RWPE2 (cell line): ENCODE measurements at regions not wholly inside any gene's neighbourhood (a gene's known extent, or its start where the extent isn't known, plus 50 kb on each side); places are given as distances from the start of the nearest gene placed in this dataset.

Source experiments
- ATAC-seq: fragments of 200-7000 bp; cut with Tn5 transposase; 3 replicates; pipeline ENCODE4 v1.9.1; 2021; ENCODE audit warnings: low read depth
- DNase-seq: peaks from one replicate; pipeline ENCODE4 v3.0.0-alpha.2; 2020; ENCODE audit warnings: low spot score
- H3K27ac ChIP-seq: fragments of 450-650 bp; 2 replicates; pipeline ENCODE4 v1.5.1; 2017; ENCODE audit warnings: mild to moderate bottlenecking; ENCODE audit not compliant: poor library complexity, severe bottlenecking
- H3K27me3 ChIP-seq: fragments of 250-450 bp; sonication (Bioruptor Pico); 2 replicates; pipeline ENCODE4 v1.5.1; 2021; ENCODE audit warnings: mild to moderate bottlenecking, moderate library complexity; ENCODE audit not compliant: insufficient read depth, poor library complexity, severe bottlenecking
- H3K36me3 ChIP-seq: fragments of 250-450 bp; sonication (Bioruptor Pico); 2 replicates; pipeline ENCODE4 v1.5.1; 2020; ENCODE audit warnings: low read depth, mild to moderate bottlenecking, moderate library complexity
- H3K4me1 ChIP-seq: fragments of 250-450 bp; sonication (Bioruptor Pico); 2 replicates; pipeline ENCODE4 v1.5.1; 2021; ENCODE audit warnings: mild to moderate bottlenecking, moderate library complexity; ENCODE audit not compliant: insufficient read depth, poor library complexity, severe bottlenecking
- H3K4me3 ChIP-seq: fragments of 250-450 bp; sonication (Bioruptor Pico); 2 replicates; pipeline ENCODE4 v1.5.1; 2021; ENCODE audit warnings: mild to moderate bottlenecking, moderate library complexity; ENCODE audit not compliant: severe bottlenecking
- H3K9me3 ChIP-seq: fragments of 250-450 bp; sonication (Bioruptor Pico); 2 replicates; pipeline ENCODE4 v1.5.1; 2021; ENCODE audit warnings: mild to moderate bottlenecking, moderate library complexity; ENCODE audit not compliant: severe bottlenecking
- CTCF ChIP-seq: fragments of 450-650 bp; IDR thresholded peaks from one replicate; pipeline ENCODE4 v1.5.1; 2017; ENCODE audit warnings: mild to moderate bottlenecking, moderate library complexity; ENCODE audit not compliant: poor library complexity, severe bottlenecking

- H3K27me3 ChIP-seq: no peaks in the 10 kb centered on the region
- no peaks in the 10 kb centered on the region for H3K9me3 ChIP-seq
- ATAC-seq: no peak
- no peak for TF ChIP-seq CTCF
- H3K27ac ChIP-seq: peak overlapping the region; percentile 94
- H3K36me3 ChIP-seq: no peaks in the 10 kb centered on the region
- DNase-seq: peak; percentile 44
- peaks cover 45% of the 10 kb centered on the region for H3K4me1 ChIP-seq
- H3K4me3 ChIP-seq: no peak overlapping the region
Observed at GRCh38 chr16:85394456-85395206, 218.5 kb upstream of the GSE1 start.

- Histone ChIP-seq H3K27me3 (no peaks in the 10 kb centered on the region), H3K4me3 (no peak overlapping the region), H3K4me1 (peaks cover 39% of the 10 kb centered on the region), H3K36me3 (no peaks in the 10 kb centered on the region), H3K27ac (peak overlapping the region; percentile 94), H3K9me3 (no peaks in the 10 kb centered on the region)
- peak; percentile 98 for DNase-seq
- peak; percentile 14 for TF ChIP-seq CTCF
- ATAC-seq: peak; percentile 80
Observed at GRCh38 chr16:85395207-85395912, 217.8 kb upstream of the GSE1 start.

GRCh38 chr16:85395913-85396878 is 216.9 kb upstream of the GSE1 start:
- Histone ChIP-seq H3K4me1 (peaks cover 34% of the 10 kb centered on the region), H3K9me3 (no peaks in the 10 kb centered on the region), H3K27me3 (no peaks in the 10 kb centered on the region), H3K27ac (peak overlapping the region; percentile 94), H3K36me3 (no peaks in the 10 kb centered on the region), H3K4me3 (no peak overlapping the region)
- ATAC-seq (peak; percentile 70), DNase-seq (peak; percentile 87)
- TF ChIP-seq CTCF: no peak

GRCh38 chr16:85396879-85397871 is 215.9 kb upstream of the GSE1 start:
- TF ChIP-seq CTCF: peak; percentile 35
- H3K4me3 ChIP-seq: no peak overlapping the region
- peaks cover 29% of the 10 kb centered on the region for H3K4me1 ChIP-seq
- H3K9me3 ChIP-seq: no peaks in the 10 kb centered on the region
- H3K27ac ChIP-seq: peak overlapping the region; percentile 94
- no peaks in the 10 kb centered on the region for H3K36me3 ChIP-seq
- no peaks in the 10 kb centered on the region for H3K27me3 ChIP-seq
- ATAC-seq (no peak), DNase-seq (peak; percentile 62)
